ENCODE measurements at regions not wholly inside any gene's neighbourhood (a gene's known extent, or its start where the extent isn't known, plus 50 kb on each side); places are given as distances from the start of the nearest gene placed in this dataset.

GRCh38 chr9:115690786-115691496 lies 462.6 kb upstream of the PAPPA start:
- intact Hi-C loops (cut with micrococcal nuclease; ENCODE audit: unreplicated experiment), result no loop called here

More at GRCh38 chr9:115690786-115691496, 462.6 kb upstream of the PAPPA start:
- H2AFZ ChIP-seq (ENCODE audit: low read length), result no peak overlapping the region
- no peaks in the 10 kb centered on the region for H3K79me2 ChIP-seq (ENCODE audit: insufficient read depth, low read length)
- ATAC-seq (no peak), DNase-seq (ENCODE audit: low spot score) (no peak), FAIRE-seq (no peak)
- no peaks in the 10 kb centered on the region for H3K27me3 ChIP-seq (ENCODE audit: control insufficient read depth in 1 of 2, insufficient read depth in 2 of 2, low read length in 2 of 2)
- 2% methylated on average over 5 of the region's 5 CpGs for WGBS (ENCODE audit: low lambda C conversion rate)
- H3K27ac ChIP-seq (ENCODE audit: extremely low read length, insufficient read depth, low read length), result no peak overlapping the region
- in situ Hi-C loops (cut with HindIII; ENCODE audit: extremely low pct_ligation_motif_present, low pct_unique_long_range_greater_than_20kb), result no loop called here
- H3K4me1 ChIP-seq (ENCODE audit: insufficient read depth, low read length), result no peaks in the 10 kb centered on the region
- no peaks in the 10 kb centered on the region for H4K20me1 ChIP-seq (ENCODE audit: insufficient read depth, low read length)
- H3K4me2 ChIP-seq (ENCODE audit: low read depth, low read length), result no peak overlapping the region
- H3K36me3 ChIP-seq (replicated peaks in 1 of 2; ENCODE audit: control insufficient read depth in 1 of 2, insufficient read depth in 2 of 2, low read length in 2 of 2), result no peaks in the 10 kb centered on the region
- TF ChIP-seq DRAP1 (CRISPR knock-in tag; IDR thresholded peaks at IDR 0.05) (no peak), E2F5 (CRISPR knock-in tag; conservative IDR thresholded peaks at IDR 0.05) (no peak), GPN1 (CRISPR knock-in tag; IDR thresholded peaks at IDR 0.05; ENCODE audit: borderline replicate concordance) (no peak), SKI (IDR thresholded peaks at IDR 0.05; ENCODE audit: partially characterized antibody) (no peak), ZNF414 (CRISPR knock-in tag; IDR thresholded peaks at IDR 0.05) (no peak), NPAS2 (CRISPR knock-in tag; IDR thresholded peaks at IDR 0.05; ENCODE audit: borderline replicate concordance) (no peak), ZNF263 (CRISPR knock-in tag; IDR thresholded peaks at IDR 0.05) (no peak), ZNF446 (CRISPR knock-in tag; IDR thresholded peaks at IDR 0.05) (no peak), MEIS2 (CRISPR knock-in tag; IDR thresholded peaks at IDR 0.05) (no peak)
- ChIA-PET POLR2A (no interaction called here), CTCF (ENCODE audit: low intra/inter-chr PET ratio, low total read pairs) (no interaction called here)
- H3K4me3 ChIP-seq (replicated peaks in 1 of 3; ENCODE audit: insufficient read depth in 1 of 3, low read depth in 2 of 3, low read length in 3 of 3), result no peak overlapping the region
- no TSS peak for BruUV-seq (replicated peaks)
- no peaks in the 10 kb centered on the region for H3K9me3 ChIP-seq (ENCODE audit: low read length)
- H3K9ac ChIP-seq (ENCODE audit: insufficient read depth, low read depth, low read length), result no peak overlapping the region
